ENCODE measurements at regions not wholly inside any gene's neighbourhood (a gene's known extent, or its start where the extent isn't known, plus 50 kb on each side); places are given as distances from the start of the nearest gene placed in this dataset.

- H3K4me3 ChIP-seq (ENCODE audit: low read depth, poor library complexity, severe bottlenecking), result no peak overlapping the region
- no peak for DNase-seq (ENCODE audit: low spot score in 2 of 2)
- TF ChIP-seq CTCF (IDR thresholded peaks at IDR 0.05) (no peak), POLR2A (IDR thresholded peaks at IDR 0.05) (no peak)
- intact Hi-C loops (cut with DNase I; ENCODE audit: low total_unique reads), result no loop called here
- 46 to 75% methylated on average over 3 of the region's 3 CpGs for WGBS, 2 donors
Observed at GRCh38 chr17:5672141-5672540, 87.8 kb upstream of the NLRP1 start.

DNA sequence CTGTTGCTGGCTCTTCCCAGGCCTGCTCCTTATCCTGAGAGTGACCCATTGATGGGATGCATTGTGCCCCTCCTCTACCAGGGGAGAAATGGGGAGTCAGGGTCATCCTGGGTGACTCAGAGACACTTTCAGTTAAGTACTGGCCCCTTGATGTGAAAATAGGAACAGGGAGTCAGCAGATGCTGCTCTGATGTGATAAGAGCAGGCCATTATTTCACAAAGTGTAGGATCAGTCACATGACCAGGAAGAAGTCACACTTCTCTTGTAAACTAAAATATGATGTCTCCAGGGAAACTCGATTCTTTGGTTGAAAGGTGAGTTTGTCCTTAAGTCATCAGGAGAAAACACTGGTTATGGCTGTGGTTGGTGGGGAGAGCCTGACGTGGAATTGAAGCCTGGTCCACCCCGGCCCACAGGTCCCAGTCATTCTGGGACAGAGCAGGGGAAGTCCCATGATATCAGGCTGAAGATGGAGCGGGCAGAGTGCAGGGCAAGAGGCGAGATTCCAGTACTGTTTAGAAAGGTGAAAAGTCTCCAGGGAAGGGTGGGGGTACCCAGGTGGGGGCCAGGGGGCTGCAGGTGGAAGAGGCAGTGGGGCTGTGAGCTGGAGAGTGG lies 88.6 kb upstream of the NLRP1 start:
- no peak overlapping the region for H3K4me3 ChIP-seq (ENCODE audit: low read depth, poor library complexity, severe bottlenecking)
- DNase-seq (ENCODE audit: low spot score in 2 of 2), result no peak
- no peak for TF ChIP-seq CTCF (IDR thresholded peaks at IDR 0.05)
- TF ChIP-seq POLR2A (IDR thresholded peaks at IDR 0.05), result no peak
- intact Hi-C loops (cut with DNase I; ENCODE audit: low total_unique reads), result no loop called here
- WGBS, 2 donors, result 53 to 85% methylated on average over 5 of the region's 5 CpGs

DNA sequence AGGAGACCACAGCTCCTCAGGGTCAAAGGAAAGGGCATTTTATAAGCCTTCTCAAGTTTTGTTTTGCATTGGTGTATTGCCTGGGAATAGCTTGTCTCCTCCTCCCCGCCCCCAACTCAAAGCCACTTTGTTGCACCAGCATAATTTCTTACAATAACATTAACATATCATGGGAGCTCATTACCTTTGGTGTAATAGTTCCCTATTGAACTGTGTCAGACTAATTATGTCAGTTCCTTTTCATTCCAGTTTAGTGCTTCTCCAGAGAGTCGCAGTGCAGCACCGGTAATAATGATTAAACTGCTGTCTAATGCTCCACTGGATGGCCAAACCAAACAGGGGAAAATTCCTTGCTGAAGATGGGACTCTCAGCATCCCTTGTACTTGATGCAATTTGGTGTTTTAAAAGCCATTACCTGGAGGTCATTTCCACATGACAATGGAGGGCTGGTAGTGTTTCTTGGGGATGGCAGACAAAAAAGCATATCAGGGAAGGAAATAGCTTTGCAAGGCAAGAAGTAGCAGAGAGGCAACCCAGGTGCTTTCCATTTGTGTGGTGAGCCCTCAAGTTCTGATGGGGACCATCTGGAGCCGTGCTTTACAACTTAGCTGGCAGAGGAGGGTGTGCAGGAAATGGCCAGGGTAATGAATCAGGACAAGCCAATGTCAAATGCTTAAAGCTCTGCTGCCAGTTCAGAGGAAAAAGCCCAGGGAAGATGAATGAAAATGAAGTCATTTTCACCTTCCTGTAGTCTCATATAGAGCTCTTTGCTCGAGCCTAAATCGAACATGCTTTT lies 91.5 kb upstream of the NLRP1 start:
- WGBS, 2 donors, result 24 to 28% methylated on average over 6 of the region's 6 CpGs
- no peak for TF ChIP-seq POLR2A (IDR thresholded peaks at IDR 0.05)
- TF ChIP-seq CTCF (IDR thresholded peaks at IDR 0.05), result no peak
- H3K4me3 ChIP-seq (ENCODE audit: low read depth, poor library complexity, severe bottlenecking), result no peak overlapping the region
- intact Hi-C loops (cut with DNase I; ENCODE audit: low total_unique reads), result no loop called here
- no peak for DNase-seq (ENCODE audit: low spot score in 2 of 2)

DNA sequence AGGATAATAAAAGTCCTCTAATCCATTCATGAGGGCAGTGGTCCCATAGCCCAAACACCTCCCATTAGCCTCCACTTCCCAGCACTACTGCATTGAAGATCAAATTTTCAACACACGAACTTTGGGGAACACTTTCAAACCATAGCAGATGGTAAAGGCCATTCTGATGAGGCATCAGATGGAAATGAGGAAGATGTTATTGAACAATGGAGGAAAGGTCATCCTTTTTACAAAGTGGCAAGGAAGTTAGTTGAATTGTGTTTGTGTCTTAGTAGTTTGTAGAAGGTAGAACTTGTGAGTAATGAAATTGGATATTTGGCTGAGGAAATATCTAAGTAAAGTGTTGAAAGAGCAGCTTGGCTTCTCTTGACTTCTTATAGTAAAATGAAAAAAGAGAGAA lies 93.3 kb upstream of the NLRP1 start:
- TF ChIP-seq CTCF (IDR thresholded peaks at IDR 0.05) (no peak), POLR2A (IDR thresholded peaks at IDR 0.05) (no peak)
- intact Hi-C loops (cut with DNase I; ENCODE audit: low total_unique reads), result no loop called here
- no peak overlapping the region for H3K4me3 ChIP-seq (ENCODE audit: low read depth, poor library complexity, severe bottlenecking)
- no peak for DNase-seq (ENCODE audit: low spot score in 2 of 2)
- 45 to 52% methylated on average over 1 of the region's 1 CpG for WGBS, 2 donors

- no peak overlapping the region for H3K4me3 ChIP-seq (ENCODE audit: low read depth, poor library complexity, severe bottlenecking)
- no peak for DNase-seq (ENCODE audit: low spot score in 2 of 2)
- 64 to 72% methylated on average over 4 of the region's 4 CpGs for WGBS, 2 donors
- intact Hi-C loops (cut with DNase I; ENCODE audit: low total_unique reads), result no loop called here
- no peak for TF ChIP-seq CTCF (IDR thresholded peaks at IDR 0.05)
- no peak for TF ChIP-seq POLR2A (IDR thresholded peaks at IDR 0.05)
Observed at GRCh38 chr17:5678171-5678570, 93.9 kb upstream of the NLRP1 start.
